HG03066 (cell line): ENCODE measurements at regions not wholly inside any gene's neighbourhood (a gene's known extent, or its start where the extent isn't known, plus 50 kb on each side); places are given as distances from the start of the nearest gene placed in this dataset.

Source experiments
- ATAC-seq: cut with Tn5 transposase; IDR thresholded peaks from one replicate; pipeline ENCODE4 v1.9.1; 2021; ENCODE audit warnings: low read depth; ENCODE audit not compliant: unreplicated experiment

GRCh38 chr6:133583907-133584427, 304.9 kb upstream of the TCF21 start:
- ATAC-seq, result no peak

- ATAC-seq, result no peak
Observed at GRCh38 chr6:133584823-133585222, 304.1 kb upstream of the TCF21 start.

- ATAC-seq, result no peak
Observed at GRCh38 chr6:133585978-133586377, 302.9 kb upstream of the TCF21 start.

GRCh38 chr6:133587546-133588160, 301.3 kb upstream of the TCF21 start:
- no peak for ATAC-seq

- ATAC-seq, result no peak
Observed at GRCh38 chr6:133590196-133590595, 298.7 kb upstream of the TCF21 start.

GRCh38 chr6:133590814-133591213, 298.1 kb upstream of the TCF21 start:
- no peak for ATAC-seq

GRCh38 chr6:133591275-133591674, 297.6 kb upstream of the TCF21 start:
- ATAC-seq, result no peak

GRCh38 chr6:133594652-133595110, 294.2 kb upstream of the TCF21 start:
- ATAC-seq, result no peak

- no peak for ATAC-seq
Observed at GRCh38 chr6:133595111-133595761, 293.7 kb upstream of the TCF21 start.

- no peak for ATAC-seq
Observed at GRCh38 chr6:133606852-133607251, 282.1 kb upstream of the TCF21 start.

GRCh38 chr6:133608620-133609019, 280.3 kb upstream of the TCF21 start:
- no peak for ATAC-seq

- ATAC-seq, result no peak
Observed at GRCh38 chr6:133609415-133610226, 279.3 kb upstream of the TCF21 start.

- ATAC-seq, result no peak
Observed at GRCh38 chr6:133610227-133610840, 278.6 kb upstream of the TCF21 start.

GRCh38 chr6:133610971-133611370, 277.9 kb upstream of the TCF21 start:
- no peak for ATAC-seq

GRCh38 chr6:133612459-133612858, 276.5 kb upstream of the TCF21 start:
- ATAC-seq, result no peak

- no peak for ATAC-seq
Observed at GRCh38 chr6:133613211-133613610, 275.7 kb upstream of the TCF21 start.

- no peak for ATAC-seq
Observed at GRCh38 chr6:133621751-133622150, 267.2 kb upstream of the TCF21 start.

- ATAC-seq, result no peak
Observed at GRCh38 chr6:133623065-133623464, 265.8 kb upstream of the TCF21 start.

- no peak for ATAC-seq
Observed at GRCh38 chr6:133623621-133624020, 265.3 kb upstream of the TCF21 start.

GRCh38 chr6:133626096-133626666, 262.7 kb upstream of the TCF21 start:
- no peak for ATAC-seq

GRCh38 chr6:133629970-133630369, 258.9 kb upstream of the TCF21 start:
- ATAC-seq, result no peak
